ENCODE measurements at regions not wholly inside any gene's neighbourhood (a gene's known extent, or its start where the extent isn't known, plus 50 kb on each side); places are given as distances from the start of the nearest gene placed in this dataset.

DNA sequence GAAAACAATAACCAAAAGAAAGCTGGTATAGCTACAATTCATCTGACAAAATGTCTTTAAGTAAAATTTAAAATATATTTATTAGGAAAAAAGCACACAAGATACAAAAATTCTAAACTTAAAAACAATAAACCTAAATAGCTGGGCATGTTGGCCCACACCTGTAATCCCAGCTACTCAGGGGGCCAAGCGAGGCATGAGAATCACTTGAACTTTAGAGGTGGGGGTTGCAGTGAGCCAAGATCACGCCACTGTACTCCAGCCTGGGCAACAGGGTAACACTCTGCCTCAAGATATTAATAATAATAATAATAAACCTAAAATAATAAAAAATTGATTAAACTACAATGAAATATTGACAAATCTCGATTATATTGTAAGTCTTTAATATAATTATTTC lies 77.8 kb upstream of the PDK4 start:
- TF ChIP-seq, protein P1, sequence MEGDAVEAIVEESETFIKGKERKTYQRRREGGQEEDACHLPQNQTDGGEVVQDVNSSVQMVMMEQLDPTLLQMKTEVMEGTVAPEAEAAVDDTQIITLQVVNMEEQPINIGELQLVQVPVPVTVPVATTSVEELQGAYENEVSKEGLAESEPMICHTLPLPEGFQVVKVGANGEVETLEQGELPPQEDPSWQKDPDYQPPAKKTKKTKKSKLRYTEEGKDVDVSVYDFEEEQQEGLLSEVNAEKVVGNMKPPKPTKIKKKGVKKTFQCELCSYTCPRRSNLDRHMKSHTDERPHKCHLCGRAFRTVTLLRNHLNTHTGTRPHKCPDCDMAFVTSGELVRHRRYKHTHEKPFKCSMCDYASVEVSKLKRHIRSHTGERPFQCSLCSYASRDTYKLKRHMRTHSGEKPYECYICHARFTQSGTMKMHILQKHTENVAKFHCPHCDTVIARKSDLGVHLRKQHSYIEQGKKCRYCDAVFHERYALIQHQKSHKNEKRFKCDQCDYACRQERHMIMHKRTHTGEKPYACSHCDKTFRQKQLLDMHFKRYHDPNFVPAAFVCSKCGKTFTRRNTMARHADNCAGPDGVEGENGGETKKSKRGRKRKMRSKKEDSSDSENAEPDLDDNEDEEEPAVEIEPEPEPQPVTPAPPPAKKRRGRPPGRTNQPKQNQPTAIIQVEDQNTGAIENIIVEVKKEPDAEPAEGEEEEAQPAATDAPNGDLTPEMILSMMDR (optimal IDR thresholded peaks at IDR 0.05 in 1 of 3, IDR thresholded peaks at IDR 0.05 in 1 of 3, conservative IDR thresholded peaks at IDR 0.05 in 1 of 3; ENCODE audit: extremely low read depth in 1 of 3, insufficient read depth in 2 of 3, low read length in 3 of 3) = no peak
- TF ChIP-seq EZH2 (IDR thresholded peaks at IDR 0.05; ENCODE audit: low read length) = no peak
